GM21447 (cell line): ENCODE measurements at regions not wholly inside any gene's neighbourhood (a gene's known extent, or its start where the extent isn't known, plus 50 kb on each side); places are given as distances from the start of the nearest gene placed in this dataset.
"Not testable (repeated sequence)": the region's sequence is repeated elsewhere in the genome, so short reads cannot be mapped to it uniquely, and the experiment has no call there.

ENCODE experiments used
- ATAC-seq: cut with Tn5 transposase; IDR thresholded peaks from one replicate; pipeline ENCODE4 v1.9.1; 2021; ENCODE audit not compliant: unreplicated experiment

DNA sequence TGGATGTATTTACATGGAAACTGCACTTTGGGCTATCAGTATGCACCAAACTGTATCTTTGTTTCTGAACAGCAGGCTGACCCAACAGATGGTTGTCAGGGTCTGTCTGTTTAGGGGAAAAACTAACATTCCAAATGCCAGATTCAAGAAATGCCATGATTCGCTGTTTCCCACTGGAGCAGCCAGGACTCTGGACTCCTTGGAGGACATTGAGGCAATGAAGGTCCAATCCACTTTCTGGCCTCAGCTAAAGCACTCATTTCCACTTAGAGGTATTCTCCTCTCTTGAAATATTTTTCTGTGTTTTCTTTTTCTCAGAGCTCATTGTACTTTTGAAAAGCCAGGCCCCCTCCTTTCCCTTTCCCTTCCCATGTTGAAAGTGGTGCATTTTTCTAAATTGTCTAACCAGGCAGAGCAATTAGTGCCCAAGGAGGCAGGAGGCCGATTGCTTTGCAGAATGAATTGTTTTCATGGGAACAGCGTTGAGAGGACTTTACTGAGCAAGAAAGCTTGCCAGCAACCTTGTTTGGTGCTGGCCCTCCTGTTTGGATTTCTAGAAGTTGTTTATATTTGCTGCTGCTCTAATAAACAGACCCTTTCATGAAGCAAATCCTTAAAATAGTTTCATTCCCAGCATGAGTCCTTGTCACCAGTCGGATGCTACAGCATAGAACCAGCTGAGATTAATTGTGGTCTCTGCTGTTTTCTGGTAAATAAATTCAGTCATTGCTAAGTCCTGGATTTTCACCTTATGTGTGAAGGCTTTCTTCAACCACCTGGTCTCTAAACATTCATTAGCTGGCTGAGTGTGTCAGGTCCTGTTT, 132.8 kb upstream of the TAF11L2 start:
- no peak for ATAC-seq

DNA sequence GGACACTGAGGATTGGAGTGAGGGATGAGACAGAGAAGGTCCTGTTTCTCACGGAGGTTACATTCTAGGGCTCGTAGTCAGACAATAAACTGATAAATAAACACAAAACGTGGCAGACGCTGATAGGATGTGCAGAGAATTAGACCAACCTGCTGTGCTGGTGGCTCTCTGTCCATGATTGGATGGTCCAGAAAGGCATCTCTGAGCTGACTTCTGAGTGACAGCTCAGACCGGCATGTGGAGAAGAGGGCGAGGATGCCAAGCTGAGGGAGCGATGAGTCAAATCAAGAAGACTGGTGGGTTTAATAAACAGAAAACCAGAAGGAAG, 132.3 kb upstream of the TAF11L2 start:
- no peak for ATAC-seq

DNA sequence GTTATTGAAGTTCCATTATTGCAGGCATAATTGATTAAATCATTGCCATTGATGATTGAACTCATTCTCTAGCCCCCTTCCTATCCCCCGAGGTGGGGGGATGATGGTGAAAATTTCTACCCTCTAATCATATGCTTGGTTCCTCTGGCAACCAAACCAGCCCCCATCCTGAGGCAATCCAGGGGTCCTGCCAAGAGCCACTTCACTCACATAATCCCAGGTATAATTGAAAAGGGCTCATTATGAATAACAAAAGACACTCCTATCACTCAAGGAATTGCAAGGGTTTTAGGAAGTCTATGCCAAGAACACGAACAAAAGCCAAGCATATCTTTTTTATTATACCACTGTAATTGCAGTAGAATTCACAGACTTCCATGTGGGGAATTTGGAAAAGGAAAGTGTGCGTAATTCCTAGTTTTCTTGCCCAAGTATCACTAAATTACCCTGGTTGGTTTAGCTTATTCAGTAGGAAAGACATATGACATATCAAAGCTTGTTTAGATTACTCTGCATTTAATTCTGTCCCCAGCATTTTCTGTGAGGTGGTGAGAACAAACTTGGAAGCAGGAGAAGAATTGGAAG, 130.7 kb upstream of the TAF11L2 start:
- no peak for ATAC-seq

DNA sequence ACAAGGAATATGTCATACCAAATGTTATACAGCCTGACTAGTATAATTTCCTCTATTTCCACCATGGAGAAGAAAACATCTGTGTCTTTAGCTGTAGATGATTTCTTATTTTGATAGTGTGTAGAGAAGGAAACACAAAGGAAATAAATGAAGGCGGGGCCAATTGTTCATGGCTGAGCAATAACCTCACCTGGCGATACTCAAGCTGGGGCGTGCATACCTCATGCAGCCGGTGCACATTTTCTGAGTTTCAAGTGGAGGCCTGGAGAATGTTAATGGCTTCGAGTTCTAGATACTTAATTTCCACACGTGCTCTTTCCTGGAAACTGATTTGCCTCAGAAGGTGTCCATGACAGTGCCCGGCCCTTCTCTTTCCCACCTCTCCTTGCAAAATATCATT, 127.4 kb upstream of the TAF11L2 start:
- ATAC-seq = no peak

DNA sequence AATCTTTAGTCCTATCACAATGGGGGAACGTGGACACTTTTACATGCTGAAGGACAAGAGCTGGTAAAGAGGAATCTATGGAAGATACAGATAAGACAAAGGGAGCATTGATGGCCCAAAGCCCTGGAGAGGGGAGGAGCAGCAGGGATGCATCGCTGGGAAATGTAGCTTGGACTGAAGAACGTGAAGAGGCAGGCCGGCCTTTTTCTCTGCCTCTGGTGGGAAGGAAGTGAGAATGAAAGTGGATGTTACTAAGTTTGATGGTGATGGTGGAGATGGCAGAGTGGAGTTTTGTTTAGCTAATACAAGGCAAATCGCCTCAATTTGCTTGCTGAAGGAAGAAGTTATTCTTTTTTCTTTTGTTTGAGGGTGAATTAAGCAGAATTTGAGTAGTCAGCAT, 124.6 kb upstream of the TAF11L2 start:
- ATAC-seq = no peak

DNA sequence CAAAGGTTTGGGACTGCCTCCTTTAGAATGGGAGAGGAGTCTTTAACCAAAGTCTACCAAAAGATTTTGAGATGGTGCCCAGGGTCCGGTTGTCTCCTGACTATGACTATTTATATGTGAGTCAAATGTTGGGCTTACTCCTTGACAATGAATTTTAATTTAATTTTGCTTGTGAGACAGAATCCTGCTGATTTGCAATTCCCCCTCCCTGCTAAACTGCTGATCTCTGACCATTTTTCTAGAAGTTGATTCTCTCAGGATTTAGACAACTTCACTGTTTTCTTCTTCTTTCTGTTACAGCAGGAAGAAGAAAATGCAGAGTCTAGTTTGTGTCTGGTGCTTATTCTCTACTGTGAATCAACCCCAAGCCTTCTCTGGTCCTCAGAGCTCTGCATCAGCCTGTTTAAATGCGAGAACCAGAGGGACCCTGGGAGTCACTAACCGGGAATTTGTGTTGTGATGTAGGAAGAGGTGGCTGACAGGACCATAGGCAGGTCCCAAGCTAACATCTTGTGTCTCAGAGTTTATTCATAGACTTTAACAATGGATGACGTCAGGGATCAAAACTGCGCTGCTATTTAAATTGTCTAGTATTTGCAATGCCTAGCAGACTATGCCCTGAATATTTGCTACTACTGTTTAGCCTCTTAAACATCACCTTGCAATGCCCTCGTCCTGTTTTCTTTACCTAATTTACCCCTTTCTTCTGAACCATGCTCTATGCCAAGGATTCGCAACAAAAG, 124.0 kb upstream of the TAF11L2 start:
- ATAC-seq = no peak

DNA sequence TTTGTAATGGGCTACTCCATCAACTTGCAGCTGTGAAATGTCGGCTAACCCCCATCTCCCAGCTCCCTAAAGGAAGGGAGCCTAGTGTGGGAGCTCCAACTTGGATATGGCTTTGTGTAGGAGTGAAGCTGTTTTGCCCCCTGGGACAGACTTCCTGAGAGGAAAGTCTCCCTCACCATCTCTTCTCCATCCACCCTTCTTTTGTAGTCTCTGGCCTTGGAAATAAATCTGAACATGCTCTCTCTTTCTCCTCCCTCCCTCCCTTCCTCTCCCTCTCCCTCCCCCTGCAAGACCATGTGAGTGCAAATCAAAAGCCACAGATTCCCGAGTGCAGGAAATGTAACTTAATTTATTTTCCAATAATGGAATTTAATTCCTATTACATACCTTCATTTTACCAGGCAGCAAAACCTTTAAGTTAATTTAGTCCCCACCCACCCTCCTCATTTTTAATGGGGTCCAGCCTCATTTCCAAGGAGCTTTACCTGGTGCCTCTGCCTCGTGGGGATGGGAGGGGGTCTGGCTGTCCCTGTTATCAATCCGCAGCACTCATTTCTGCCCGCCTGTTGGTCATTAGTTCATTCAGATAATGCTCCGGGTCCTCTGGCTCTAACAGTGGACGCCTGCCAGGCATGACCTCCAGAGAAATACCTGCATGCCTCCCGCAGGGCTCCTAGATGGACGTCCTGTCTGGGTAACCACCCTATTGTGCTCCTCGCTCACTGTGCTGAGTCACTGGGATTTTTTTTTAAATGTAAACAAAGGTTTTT, 122.9 kb upstream of the TAF11L2 start:
- no peak for ATAC-seq

DNA sequence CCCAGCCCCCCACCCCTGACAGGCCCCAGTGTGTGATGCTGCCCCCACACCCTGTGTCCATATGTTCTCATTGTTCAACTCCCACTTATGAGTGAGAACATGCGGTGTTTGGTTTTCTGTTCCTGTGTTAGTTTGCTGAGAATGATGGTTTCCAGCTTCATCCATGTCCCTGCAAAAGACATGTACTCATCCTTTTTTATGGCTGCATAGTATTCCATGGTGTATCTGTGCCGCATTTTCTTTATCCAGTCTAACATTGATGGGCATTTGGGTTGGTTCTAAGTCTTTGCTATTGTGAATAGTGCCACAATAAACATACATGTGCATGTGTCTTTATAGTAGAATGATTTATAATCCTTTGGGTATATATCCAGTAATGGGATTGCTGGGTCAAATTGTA, 122.1 kb upstream of the TAF11L2 start:
- not testable (repeated sequence) for ATAC-seq

DNA sequence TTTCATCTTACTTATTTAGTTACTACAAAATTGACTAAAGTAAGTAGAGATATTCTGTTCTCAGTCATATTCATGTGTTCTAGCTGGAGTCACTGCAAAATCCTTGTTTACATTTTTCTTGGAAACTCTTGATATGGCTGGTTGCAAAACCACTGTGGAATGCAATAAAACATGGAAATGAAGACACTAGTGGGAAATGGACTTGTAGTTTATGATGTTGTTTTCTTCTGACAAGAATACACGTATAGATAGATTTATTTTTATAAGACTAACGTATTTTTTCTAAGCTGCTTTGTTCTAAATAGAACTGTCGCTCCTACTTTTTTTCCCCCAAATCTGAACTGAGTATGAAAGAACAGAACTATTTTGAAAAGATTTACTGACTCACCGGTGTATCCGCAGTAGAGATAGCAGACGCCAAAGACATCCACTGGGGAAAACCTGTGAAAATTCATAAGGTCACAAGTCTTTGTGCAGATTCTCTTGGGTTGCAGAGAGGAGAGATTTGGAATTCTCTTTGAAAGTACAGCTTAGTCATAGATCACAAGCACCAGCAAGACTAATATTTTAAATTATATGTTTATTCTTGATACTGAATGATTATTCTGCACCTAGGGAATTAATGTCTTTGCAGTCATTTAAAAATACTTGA, 119.6 kb upstream of the TAF11L2 start:
- ATAC-seq = no peak

DNA sequence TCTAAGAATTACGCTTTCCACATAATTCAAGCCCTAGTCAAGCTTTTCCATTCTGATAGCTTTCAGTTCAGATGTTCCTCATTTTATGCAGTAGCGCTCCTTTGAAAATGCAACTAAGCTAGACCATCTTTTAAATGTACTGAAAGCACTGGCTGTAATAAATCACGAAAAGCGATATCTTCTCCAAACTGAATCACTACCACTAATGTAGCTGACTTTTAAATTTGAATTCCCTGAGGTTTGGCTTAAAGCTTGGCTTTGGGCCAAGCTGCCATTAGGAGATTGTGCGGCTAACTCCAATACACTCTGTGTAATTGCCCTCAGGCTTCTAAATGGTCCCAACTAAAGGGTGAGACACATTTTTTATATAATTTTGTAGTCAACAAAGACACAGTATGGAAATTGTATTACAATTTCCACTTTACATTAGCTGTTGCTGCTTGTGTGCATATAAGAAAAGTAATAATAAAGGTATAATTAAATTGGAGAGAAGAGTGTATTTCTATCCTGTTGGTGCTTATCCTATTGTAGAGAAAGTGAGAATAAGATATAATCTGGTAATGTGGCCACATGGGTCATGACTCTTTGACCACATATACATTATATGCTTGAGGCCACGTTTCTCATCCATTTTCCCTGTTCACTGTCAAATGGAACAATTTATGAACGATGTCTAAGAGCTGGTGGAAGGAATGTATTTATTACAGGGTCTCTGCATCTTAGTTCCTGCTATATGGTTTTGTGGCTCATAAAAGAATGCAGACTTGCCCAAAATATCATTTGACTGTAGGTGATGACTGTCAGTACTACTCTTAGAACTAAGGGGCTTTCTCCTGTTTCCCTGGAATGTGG, 118.7 kb upstream of the TAF11L2 start:
- no peak for ATAC-seq

DNA sequence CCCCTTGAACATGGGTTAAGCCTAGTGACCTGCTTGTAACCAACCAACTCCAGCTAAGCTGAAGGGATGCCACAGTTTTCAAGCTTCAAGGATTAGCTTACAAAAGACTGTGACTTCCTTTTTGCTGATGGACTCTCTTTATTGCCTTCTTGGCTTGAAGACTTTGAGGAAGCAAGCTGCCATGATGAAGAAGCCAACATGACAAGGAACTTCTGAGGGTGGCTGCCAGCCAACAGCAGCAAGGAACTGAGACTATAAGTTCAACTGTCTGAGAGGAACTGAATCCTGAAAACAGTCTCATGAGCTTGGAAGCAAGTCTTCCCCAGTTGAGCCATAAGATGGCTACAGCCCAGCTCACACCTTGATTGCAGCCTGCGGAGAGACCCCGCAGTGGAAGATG, 116.1 kb upstream of the TAF11L2 start:
- ATAC-seq = no peak

DNA sequence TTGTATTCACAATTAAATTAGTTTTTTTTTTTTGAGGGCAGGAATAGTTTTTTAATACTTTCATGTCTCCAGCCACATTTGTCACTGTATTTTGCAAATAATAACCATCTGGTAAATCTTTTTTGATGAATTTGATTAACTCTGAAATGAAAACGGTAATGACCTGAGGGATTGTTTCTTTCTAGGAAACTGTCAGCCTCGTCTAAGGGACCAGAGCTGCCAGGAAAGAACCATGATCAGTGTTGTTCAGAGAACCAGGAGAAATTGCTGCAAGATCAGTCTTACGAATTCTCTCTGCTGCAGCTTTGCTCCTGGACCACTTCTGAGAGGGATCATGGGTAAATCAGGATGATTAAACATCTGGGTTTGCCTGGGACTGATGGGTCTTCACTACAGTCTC, 114.5 kb upstream of the TAF11L2 start:
- ATAC-seq = no peak

DNA sequence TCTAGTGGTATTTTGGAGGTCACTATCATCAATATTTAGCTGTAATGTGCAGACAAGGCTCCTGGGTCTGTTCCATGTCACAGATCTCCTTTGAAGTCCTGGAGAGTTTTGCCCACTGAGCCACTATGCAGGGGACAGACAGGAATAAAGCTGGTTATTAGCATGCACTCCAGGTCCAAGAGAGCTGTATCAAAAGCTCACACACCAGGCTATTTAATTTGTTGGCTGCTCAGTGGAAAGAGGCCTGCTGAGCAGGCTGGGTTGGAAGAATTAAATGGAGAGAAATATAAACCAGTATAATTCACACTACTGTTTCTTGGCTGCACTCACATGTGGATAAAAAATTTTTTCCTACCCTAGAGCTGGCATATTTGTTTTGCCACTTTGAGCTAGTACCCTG, 113.8 kb upstream of the TAF11L2 start:
- no peak for ATAC-seq

DNA sequence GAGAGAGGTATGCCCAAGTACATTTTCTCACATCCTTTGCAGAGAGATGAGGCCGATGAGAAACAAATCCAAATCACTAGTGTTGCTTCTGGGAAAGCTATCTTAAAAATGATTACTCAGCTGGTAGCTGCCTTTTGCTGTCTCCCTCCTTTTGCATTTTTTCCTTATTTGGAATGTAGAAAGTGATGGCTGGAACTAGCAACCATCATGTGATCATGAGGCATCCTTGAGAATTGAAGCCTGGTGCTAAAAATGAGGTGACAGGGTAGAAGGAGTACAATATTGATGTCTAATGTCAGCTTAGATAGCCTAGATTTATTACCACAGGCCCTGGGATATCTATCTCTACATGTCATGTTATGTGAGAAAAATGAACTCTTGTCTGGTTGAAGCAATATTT, 109.3 kb upstream of the TAF11L2 start:
- no peak for ATAC-seq

DNA sequence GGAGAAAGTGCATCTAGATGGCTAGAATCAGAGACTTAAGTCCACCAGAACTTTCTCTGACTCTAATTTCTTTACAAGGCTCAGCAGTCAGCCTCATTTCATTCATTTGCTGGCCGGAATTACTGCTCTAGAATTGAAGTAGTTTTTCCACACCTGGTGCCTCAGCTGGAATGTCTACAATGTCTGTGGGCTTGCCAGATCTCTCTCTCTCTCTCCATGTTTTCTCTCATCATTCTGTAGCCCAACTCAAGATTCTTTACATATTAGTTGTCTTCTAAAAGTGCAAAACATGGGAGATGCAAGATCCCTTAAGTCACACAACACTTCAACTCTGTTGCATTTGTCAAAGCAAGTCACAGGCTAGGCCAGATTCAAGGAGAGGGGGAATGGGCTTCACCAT, 103.9 kb upstream of the TAF11L2 start:
- ATAC-seq = no peak

DNA sequence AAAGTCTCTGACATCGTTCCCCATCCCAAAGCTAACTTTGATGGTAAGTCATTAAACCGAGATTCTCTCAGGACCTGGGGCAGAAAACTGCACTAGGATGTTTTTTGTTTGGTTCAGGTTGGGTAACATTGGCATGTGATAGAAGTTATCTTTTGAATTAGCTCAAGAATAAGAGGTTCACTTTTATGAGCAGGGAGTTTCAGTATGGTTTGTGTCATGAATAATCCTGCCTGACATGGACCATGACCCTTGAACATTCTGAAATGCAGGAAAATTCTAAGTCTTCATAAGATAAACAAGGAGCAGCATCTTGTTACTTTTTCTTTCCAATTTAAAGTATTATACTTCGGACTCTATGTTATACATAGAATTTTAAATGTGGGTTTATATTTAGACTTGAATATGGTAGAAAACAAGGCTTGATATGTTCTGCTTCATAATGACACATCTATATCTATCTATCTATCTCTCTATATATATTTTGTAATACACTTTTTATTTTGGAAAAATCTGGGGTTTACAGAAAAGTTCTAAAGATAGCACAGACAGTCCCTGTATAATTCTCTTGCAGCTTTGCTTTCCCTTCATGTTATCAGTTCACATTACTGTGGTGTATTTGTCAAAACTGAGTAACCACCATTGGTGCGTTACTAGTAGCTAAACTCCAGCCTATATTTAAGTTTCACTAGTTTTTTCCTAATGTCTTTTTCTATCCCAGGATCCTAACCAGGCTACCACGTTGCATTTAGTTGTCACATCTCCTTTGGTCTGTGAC, 102.7 kb upstream of the TAF11L2 start:
- no peak for ATAC-seq

DNA sequence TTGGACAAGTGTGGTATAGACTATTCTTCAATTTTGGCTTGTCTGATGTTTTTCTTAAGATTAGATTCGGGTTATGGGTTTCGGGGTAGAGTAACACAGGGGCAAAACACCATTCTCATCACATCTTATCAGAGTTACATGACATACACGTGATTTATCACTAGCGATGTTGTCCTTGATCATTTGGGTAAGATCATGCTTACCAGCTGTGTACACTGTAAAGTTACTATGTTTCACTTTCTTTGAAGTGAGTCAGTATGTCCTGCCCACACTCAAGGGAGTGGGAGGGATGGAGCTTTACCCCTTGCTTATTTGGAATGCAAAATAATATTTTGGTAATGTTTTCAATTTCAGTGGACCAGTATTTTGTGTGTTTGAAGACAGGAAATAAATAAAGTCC, 101.8 kb upstream of the TAF11L2 start:
- ATAC-seq = no peak

DNA sequence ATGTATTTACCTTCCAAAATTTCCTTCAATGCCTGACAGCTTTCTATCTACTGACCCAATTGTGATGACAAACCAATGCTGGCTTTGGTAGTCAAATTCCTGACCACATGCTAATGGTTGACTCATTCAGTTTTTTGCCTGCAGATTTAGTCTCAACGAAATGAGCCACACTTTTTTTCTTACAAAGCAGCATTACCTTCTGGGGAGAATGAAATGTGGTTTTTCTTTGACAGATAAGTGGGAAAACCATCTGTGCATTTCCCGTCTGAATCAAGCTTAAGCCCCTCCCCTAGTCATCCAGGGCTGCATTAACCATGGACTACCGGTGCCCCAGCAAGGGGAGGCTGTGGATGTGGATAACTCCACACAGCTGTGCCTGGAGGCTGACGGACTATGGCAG, 99.6 kb upstream of the TAF11L2 start:
- ATAC-seq = no peak
